GM12874 (cell line): ENCODE measurements at regions not wholly inside any gene's neighbourhood (a gene's known extent, or its start where the extent isn't known, plus 50 kb on each side); places are given as distances from the start of the nearest gene placed in this dataset.

Source experiments
- TF ChIP-seq, protein P1 (sequence below): IDR thresholded peaks from 2 replicates; pipeline ENCODE4 v1.5.1; 2011; ENCODE audit warnings: low read depth, mild to moderate bottlenecking, control low read depth, low read length, moderate library complexity; ENCODE audit not compliant: insufficient read depth

DNA sequence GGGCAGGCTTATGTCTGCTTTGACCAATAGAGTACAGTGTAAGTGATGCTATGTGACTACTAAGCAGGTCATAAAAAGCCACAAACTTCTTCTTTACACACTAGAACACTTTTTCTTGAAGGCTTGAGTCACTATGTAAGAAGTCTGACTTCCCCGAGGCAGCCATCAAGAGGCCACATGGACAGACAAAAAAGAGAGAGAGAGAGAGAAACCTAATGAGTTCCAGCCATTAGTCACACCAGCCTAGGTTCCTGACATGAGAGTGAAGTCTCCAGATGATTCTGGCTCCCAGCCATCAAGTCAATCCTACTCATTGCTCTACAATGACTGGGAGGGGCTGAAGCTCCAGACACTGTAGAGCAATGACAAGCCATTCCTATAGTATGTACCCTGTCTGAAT, 101.4 kb downstream of the LHX9 start:
- TF ChIP-seq, protein P1, sequence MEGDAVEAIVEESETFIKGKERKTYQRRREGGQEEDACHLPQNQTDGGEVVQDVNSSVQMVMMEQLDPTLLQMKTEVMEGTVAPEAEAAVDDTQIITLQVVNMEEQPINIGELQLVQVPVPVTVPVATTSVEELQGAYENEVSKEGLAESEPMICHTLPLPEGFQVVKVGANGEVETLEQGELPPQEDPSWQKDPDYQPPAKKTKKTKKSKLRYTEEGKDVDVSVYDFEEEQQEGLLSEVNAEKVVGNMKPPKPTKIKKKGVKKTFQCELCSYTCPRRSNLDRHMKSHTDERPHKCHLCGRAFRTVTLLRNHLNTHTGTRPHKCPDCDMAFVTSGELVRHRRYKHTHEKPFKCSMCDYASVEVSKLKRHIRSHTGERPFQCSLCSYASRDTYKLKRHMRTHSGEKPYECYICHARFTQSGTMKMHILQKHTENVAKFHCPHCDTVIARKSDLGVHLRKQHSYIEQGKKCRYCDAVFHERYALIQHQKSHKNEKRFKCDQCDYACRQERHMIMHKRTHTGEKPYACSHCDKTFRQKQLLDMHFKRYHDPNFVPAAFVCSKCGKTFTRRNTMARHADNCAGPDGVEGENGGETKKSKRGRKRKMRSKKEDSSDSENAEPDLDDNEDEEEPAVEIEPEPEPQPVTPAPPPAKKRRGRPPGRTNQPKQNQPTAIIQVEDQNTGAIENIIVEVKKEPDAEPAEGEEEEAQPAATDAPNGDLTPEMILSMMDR, result no peak

DNA sequence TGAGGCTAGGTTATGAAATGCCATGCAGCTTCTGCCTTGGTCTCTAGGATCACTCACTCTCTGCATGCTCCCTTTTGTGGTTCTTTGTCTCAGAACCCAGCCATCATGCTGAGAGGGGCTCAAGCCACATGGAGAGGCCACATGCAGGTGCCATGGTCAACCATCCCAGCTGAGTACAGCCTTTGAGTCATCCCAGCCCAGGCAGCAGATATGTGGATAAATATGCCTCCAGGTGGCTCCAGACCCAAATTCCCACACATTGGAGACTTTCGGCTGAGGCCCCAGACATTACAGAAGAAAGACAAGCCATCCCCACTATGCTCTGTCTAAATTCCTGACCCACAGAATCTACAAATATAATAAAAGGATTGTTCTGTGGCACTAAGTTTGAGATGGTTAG, 102.0 kb downstream of the LHX9 start:
- TF ChIP-seq, protein P1, result no peak

DNA sequence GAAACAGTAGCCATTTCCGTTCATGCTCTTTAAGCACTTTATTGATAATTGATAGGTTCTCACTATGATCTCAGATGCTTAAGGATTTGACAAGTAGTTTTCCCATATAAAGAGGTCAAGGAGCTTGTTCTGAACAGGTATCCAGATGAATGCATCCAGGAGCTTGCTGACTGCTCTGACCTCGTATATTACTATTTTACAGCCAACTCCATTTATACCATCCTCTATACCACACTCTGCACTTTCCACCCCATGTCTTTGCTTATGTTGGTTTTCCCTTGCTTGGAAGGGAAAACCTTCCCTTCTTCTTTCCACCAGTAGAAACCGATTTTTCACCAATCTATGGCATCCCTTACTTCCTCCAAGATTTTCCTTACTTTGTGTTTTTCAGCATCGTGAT, 107.2 kb downstream of the LHX9 start:
- TF ChIP-seq, protein P1, result no peak

DNA sequence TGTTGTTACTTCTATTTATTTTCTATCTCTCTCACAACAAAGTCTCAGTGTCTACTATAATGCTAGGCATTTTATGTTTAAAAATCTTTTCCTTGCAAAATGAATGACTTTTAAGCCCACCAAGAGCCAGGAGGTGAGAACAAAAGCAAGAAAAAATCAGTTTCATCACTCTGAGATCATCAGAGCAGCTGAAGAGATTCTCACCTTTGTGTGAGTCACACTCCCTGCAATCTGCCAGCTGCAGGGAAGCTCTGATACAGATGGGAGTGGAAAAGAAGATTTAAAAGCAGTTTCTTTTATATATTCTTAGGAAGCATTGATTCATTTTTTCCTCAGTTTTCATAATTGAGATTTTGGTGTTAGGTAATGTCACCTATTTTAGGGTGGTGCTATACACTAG, 107.6 kb downstream of the LHX9 start:
- TF ChIP-seq, protein P1, result no peak

DNA sequence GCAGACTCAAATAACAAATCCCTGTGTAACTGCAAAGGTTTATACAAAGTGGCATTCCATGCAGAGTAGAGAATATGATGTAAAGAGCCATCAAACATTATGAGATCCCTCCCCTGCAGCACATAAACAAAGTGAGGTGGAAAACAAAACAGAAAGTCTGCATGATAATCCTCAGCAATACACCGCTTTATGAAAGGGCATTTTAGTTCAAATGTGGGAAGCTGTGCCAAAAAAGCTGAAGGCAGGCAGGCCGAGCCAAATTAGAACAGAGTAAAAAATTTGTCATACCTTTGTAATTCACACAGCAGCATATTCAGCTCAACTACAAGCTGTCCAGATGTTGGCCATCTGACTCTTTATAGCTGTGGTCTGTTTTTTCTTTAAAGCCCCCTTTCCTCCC, 113.5 kb downstream of the LHX9 start:
- TF ChIP-seq, protein P1, result no peak

DNA sequence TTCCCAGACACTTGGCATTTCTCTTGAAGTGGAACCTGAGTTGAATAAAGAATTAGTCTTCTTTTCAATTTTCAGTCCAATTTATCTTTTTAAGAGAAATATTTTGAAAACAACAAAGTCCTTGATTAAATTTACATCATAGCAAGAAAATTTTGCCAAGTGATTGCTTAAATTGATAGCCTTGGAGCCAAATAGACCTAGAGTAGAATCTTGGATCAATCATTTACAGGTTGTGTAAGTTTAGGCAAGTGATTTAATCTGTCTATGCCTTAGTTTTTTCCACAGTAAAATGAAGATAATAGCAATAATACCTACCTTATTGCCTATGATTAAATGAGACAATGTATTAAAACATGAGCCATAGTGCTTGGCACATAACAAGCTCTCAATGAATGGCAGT, 113.9 kb downstream of the LHX9 start:
- TF ChIP-seq, protein P1, result no peak

DNA sequence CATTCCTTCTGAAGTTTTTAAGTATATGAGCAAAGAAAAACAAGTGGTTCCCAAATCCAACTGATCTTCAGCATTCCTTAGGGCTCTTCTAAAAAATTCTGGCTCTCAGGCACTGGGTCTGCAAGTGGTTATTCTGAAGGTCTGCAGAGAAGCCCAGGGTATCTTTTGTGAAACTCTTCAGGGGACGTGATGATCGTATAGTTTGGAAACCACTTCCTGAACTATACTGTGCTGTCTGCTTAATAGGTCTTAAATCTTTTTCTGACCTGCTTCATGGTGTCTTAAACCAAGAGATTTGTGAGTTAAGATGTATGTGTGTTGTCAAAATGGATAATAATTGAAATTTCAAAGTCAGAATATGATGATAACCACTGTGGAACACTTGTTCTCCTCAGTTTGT, 115.5 kb downstream of the LHX9 start:
- TF ChIP-seq, protein P1, result no peak

DNA sequence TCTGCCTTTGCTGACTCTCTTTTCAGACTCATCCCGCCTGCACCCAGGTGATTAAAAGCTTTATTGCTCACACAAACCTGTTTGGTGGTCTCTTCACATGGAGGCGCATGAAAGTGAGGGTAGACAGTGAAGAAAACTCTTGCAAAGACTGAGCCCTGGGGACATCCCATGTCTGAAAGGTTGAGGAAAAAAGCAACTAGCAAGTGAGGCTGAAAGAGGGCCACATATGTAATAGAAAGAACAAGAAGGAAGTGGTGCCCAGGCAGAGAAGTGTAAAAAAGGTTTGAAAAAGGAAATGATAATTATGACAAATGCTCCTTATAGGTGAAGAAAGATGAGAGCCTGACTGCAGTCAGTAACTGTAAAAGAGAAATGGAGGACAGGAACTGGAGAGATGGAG, 115.9 kb upstream of the NEK7 start:
- TF ChIP-seq, protein P1, result no peak
